Brain microvascular endothelial cell (primary cell): ENCODE measurements at regions not wholly inside any gene's neighbourhood (a gene's known extent, or its start where the extent isn't known, plus 50 kb on each side); places are given as distances from the start of the nearest gene placed in this dataset.

ENCODE experiments used
- DNase-seq: peaks from one replicate; pipeline ENCODE4 v3.0.0-alpha.2; 2020
- H3K27ac ChIP-seq: fragments of 250-450 bp; sonication (Bioruptor Pico); 2 replicates; pipeline ENCODE4 v1.5.1; 2020; ENCODE audit warnings: mild to moderate bottlenecking, moderate library complexity
- H3K27me3 ChIP-seq: fragments of 250-450 bp; sonication (Bioruptor Pico); replicated peaks from 2 replicates; pipeline ENCODE4 v1.5.1; 2020; ENCODE audit warnings: mild to moderate bottlenecking
- H3K36me3 ChIP-seq: fragments of 250-450 bp; sonication (Bioruptor Pico); replicated peaks from 2 replicates; pipeline ENCODE4 v1.5.1; 2020; ENCODE audit warnings: mild to moderate bottlenecking
- H3K4me3 ChIP-seq: 2 replicates; pipeline ENCODE4 v1.5.1; 2011; ENCODE audit warnings: low read depth, mild to moderate bottlenecking, control low read depth, low read length, moderate library complexity
- CTCF ChIP-seq: IDR thresholded peaks from 2 replicates; pipeline ENCODE4 v1.5.1; 2011; ENCODE audit warnings: low read depth, mild to moderate bottlenecking, moderate library complexity, low read length, control low read depth, inconsistent platforms; ENCODE audit errors: missing control alignments
- in situ Hi-C: cut with HindIII; loops from 2 replicates; pipeline ENCODE4 v1.10.0; 2017; ENCODE audit warnings: low sequenced_read_pairs, low pct_ligation_motif_present

- H3K27me3 ChIP-seq = no peaks in the 10 kb centered on the region
- in situ Hi-C loops = no loop called here
- DNase-seq = no peak
- H3K4me3 ChIP-seq = no peak overlapping the region
- no peak for TF ChIP-seq CTCF
- no peaks in the 10 kb centered on the region for H3K36me3 ChIP-seq
- no peak overlapping the region for H3K27ac ChIP-seq
These were observed 980.4 kb downstream of the SLITRK5 start for GRCh38 chr13:88651531-88651930.

DNA sequence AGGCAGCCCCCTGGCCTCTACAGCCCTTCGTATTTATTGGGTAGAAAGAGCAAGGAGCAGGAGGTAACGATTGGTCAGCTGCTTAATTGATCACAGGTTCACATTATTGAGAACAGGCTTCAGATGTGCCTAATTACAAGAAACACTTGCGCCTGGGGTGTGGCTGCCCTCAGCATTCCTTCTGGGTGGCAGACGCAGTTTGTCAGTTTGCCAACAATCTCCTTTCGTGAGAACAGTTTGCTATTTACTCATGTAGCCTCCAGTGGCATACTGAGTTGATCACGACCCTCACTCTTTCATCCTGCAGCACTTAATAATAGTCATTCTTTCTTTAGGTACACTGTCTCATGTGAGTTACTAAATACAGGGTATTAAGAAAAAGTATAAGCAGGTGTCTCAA, 985.6 kb downstream of the SLITRK5 start:
- TF ChIP-seq CTCF = no peak
- Histone ChIP-seq H3K36me3 (no peaks in the 10 kb centered on the region), H3K4me3 (no peak overlapping the region), H3K27ac (no peak overlapping the region), H3K27me3 (no peaks in the 10 kb centered on the region)
- no peak for DNase-seq
- in situ Hi-C loops = no loop called here

- DNase-seq = no peak
- in situ Hi-C loops = no loop called here
These were observed 999.3 kb downstream of the SLITRK5 start for GRCh38 chr13:88670509-88670908.

GRCh38 chr13:88674841-88675240, 1003.7 kb downstream of the SLITRK5 start:
- DNase-seq = no peak
- Histone ChIP-seq H3K27me3 (no peaks in the 10 kb centered on the region), H3K36me3 (no peaks in the 10 kb centered on the region), H3K4me3 (no peak overlapping the region), H3K27ac (no peak overlapping the region)
- no peak for TF ChIP-seq CTCF
- in situ Hi-C loops = no loop called here

More at GRCh38 chr13:88670509-88670908, 999.3 kb downstream of the SLITRK5 start:
- H3K27ac ChIP-seq = no peak overlapping the region
- H3K27me3 ChIP-seq = no peaks in the 10 kb centered on the region
- no peak overlapping the region for H3K4me3 ChIP-seq
- no peaks in the 10 kb centered on the region for H3K36me3 ChIP-seq
- no peak for TF ChIP-seq CTCF

DNA sequence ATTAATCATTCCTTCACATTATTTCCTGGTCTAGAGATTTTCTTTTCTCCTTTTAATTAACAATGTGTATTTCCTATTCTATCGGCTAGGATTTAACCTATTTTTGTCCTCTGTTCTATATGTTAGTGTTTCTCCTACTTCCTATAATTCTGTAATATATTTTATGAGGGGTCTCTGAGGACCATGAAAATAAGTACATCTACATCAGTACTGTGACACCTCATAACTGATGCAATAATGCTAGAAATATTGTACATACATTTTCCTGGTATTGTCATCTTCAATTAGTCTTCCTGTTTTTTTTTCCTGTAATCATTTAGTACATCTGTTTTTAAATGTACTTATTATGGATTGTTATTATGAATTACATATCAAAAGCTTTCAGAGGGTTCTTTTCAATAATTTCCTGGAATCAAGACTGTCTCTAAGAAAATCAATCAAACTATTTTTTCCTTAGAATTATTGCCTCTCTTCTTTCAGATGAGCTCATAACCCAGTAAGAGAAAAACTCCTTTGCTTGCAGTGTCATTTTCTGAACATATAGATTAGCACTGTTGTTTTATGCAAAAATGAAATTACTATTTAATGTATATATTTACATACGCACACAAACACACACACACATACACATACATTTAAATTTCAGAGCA, 1004.3 kb downstream of the SLITRK5 start:
- Histone ChIP-seq H3K36me3 (no peaks in the 10 kb centered on the region), H3K4me3 (no peak overlapping the region), H3K27me3 (no peaks in the 10 kb centered on the region), H3K27ac (no peak overlapping the region)
- TF ChIP-seq CTCF = no peak
- in situ Hi-C loops = no loop called here
- DNase-seq = no peak

- H3K4me3 ChIP-seq = no peak overlapping the region
- no peaks in the 10 kb centered on the region for H3K36me3 ChIP-seq
- in situ Hi-C loops = no loop called here
- H3K27ac ChIP-seq = no peak overlapping the region
- no peak for DNase-seq
- H3K27me3 ChIP-seq = no peaks in the 10 kb centered on the region
- no peak for TF ChIP-seq CTCF
These were observed 1004.8 kb downstream of the SLITRK5 start for GRCh38 chr13:88676016-88676415.
